Liver (tissue), 7 donors: ENCODE measurements at regions not wholly inside any gene's neighbourhood (a gene's known extent, or its start where the extent isn't known, plus 50 kb on each side); places are given as distances from the start of the nearest gene placed in this dataset.

ENCODE experiments used
- DNase-seq: peaks from one replicate; pipeline ENCODE4 v3.0.0-alpha.2; 2017; ENCODE audit warnings: low spot score
- H3K27ac ChIP-seq, 2 donors: one replicate each; pipeline ENCODE4 v1.7.0; 2013; ENCODE audit warnings: inconsistent platforms in 2 of 2, low read length in 2 of 2, control low read depth in 1 of 2, low read depth in 1 of 2, mild to moderate bottlenecking in 1 of 2
- H3K27me3 ChIP-seq, 4 donors: one replicate each; pipeline versions ENCODE4 v1.6.1 to v1.7.0; 2013; ENCODE audit warnings: low read length in 3 of 4, inconsistent platforms in 1 of 4, mild to moderate bottlenecking in 1 of 4, moderate library complexity in 1 of 4; ENCODE audit not compliant: control insufficient read depth in 4 of 4, insufficient read depth in 4 of 4
- H3K36me3 ChIP-seq, 4 donors: one replicate each; pipeline versions ENCODE4 v1.6.1 to v1.7.0; 2013; ENCODE audit warnings: low read length in 3 of 4, mild to moderate bottlenecking in 3 of 4, low read depth in 1 of 4, moderate library complexity in 1 of 4; ENCODE audit not compliant: control insufficient read depth in 4 of 4, insufficient read depth in 3 of 4
- H3K4me1 ChIP-seq, 4 donors: one replicate each; pipeline versions ENCODE4 v1.6.1 to v1.7.0; 2013; ENCODE audit warnings: low read length in 3 of 4, mild to moderate bottlenecking in 3 of 4, moderate library complexity in 1 of 4; ENCODE audit not compliant: control insufficient read depth in 4 of 4, insufficient read depth in 4 of 4
- H3K4me3 ChIP-seq, 3 donors: one replicate each; pipeline versions ENCODE4 v1.6.1 to v1.7.0; 2013; ENCODE audit warnings: low read length in 3 of 3, control low read depth in 1 of 3, low read depth in 1 of 3, mild to moderate bottlenecking in 1 of 3
- H3K9ac ChIP-seq, 2 donors: one replicate each; pipeline ENCODE4 v1.7.0; 2013; ENCODE audit warnings: low read length in 2 of 2, mild to moderate bottlenecking in 2 of 2, moderate library complexity in 2 of 2, control low read depth in 1 of 2, low read depth in 1 of 2
- H3K9me3 ChIP-seq, 4 donors: one replicate each; pipeline versions ENCODE4 v1.6.1 to v1.7.0; 2013; ENCODE audit warnings: low read length in 3 of 4; ENCODE audit not compliant: control insufficient read depth in 4 of 4
- EGR1 ChIP-seq, 2 donors: IDR thresholded peaks; 2 replicates each; pipeline ENCODE4 v1.6.1; 2016 to 2018; ENCODE audit warnings: antibody characterized with exemption in 2 of 2, low read depth in 2 of 2
- FOXA1 ChIP-seq: IDR thresholded peaks from 2 replicates; pipeline ENCODE4 v1.6.1; 2016; ENCODE audit warnings: antibody characterized with exemption
- GABPA ChIP-seq, 2 donors: IDR thresholded peaks in 1 of 2; conservative IDR thresholded peaks in 1 of 2; 2 replicates each; pipeline ENCODE4 v1.6.1; 2016; ENCODE audit warnings: antibody characterized with exemption in 2 of 2, mild to moderate bottlenecking in 1 of 2, moderate library complexity in 1 of 2
- HNF4A ChIP-seq, 2 donors: conservative IDR thresholded peaks; 2 replicates each; pipeline ENCODE4 v1.6.1; 2016; ENCODE audit warnings: antibody characterized with exemption in 2 of 2, mild to moderate bottlenecking in 2 of 2
- JUND ChIP-seq, 2 donors: IDR thresholded peaks; 2 replicates each; pipeline ENCODE4 v1.6.1; 2016; ENCODE audit warnings: antibody characterized with exemption in 2 of 2
- NR2F2 ChIP-seq: IDR thresholded peaks from 2 replicates; pipeline ENCODE4 v1.6.1; 2016; ENCODE audit warnings: antibody characterized with exemption
- RAD21 ChIP-seq, 2 donors: IDR thresholded peaks; 2 replicates each; pipeline ENCODE4 v1.6.1; 2016; ENCODE audit warnings: antibody characterized with exemption in 2 of 2, mild to moderate bottlenecking in 2 of 2
- RXRA ChIP-seq, 2 donors: IDR thresholded peaks; 2 replicates each; pipeline ENCODE4 v1.6.1; 2017 to 2018; ENCODE audit warnings: antibody characterized with exemption in 2 of 2, mild to moderate bottlenecking in 1 of 2
- TAF1 ChIP-seq: conservative IDR thresholded peaks from 2 replicates; pipeline ENCODE4 v1.6.1; 2016; ENCODE audit warnings: antibody characterized with exemption, mild to moderate bottlenecking
- YY1 ChIP-seq: IDR thresholded peaks from 2 replicates; pipeline ENCODE4 v1.6.1; 2016; ENCODE audit warnings: antibody characterized with exemption, mild to moderate bottlenecking
- WGBS: extraction: QIAGEN DNeasy Blood & Tissue Kit; methylation state at CpG from one replicate; pipeline ENCODE4 v1.1.7; 2013; 5-methylcytosine and 5-hydroxymethylcytosine counted together
- TF ChIP-seq, protein P1 (sequence below): IDR thresholded peaks from 2 replicates; pipeline ENCODE4 v1.6.1; 2016; ENCODE audit warnings: antibody characterized with exemption
- TF ChIP-seq, protein P2 (sequence below): IDR thresholded peaks from 2 replicates; pipeline ENCODE4 v1.6.1; 2016; ENCODE audit warnings: antibody characterized with exemption
- TF ChIP-seq, protein P3 (sequence below): IDR thresholded peaks from 2 replicates; pipeline ENCODE4 v1.6.1; 2016; ENCODE audit warnings: antibody characterized with exemption, mild to moderate bottlenecking
- TF ChIP-seq, protein P4 (sequence below): IDR thresholded peaks from 2 replicates; pipeline ENCODE4 v1.6.1; 2016; ENCODE audit warnings: antibody characterized with exemption
- donor health status: healthy.
- donor health status: healthy.
- donor health status: healthy.
- donor health status: healthy.

DNA sequence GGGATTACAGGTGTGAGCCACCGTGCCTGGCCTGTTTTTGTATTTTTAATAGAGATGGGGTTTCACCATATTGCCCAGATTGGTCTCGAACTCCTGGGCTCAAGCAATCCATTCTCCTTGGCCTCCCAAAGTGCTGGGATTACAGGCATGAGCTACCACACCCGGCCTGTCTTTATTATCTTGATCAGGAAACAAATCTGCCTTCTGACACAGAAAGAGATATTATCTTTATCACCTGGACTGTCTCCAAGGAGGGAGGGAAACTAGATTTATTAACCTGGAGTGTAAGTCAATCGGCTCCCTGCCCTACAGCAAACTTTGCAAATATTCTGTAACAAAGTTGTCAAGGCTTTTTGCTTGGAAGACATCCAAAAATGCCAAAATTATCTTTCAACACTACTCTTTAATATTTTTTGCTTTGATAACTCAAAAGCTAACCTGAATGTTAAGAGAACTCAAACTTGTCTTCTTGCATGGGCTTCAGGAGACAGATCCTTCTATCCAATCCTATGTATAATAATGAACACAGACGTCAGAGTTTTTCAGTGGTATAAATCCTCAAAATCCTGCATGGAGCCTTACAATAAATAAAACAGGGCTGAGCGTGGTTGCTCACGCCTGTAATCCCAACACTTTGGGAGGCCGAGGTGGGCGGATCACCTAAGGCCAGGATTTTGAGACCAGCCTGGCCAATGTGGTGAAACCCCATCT, 85.0 kb upstream of the LOC128125822 start:
- Histone ChIP-seq H3K9me3 (no peaks in the 10 kb centered on the region), H3K27me3 (no peaks in the 10 kb centered on the region), H3K27ac (peak overlapping the region; percentile 17 to 35), H3K9ac (no peak overlapping the region), H3K4me1 (peaks cover 4 to 15% (median 11%) of the 10 kb centered on the region in 4 donors), H3K36me3 (no peaks in the 10 kb centered on the region), H3K4me3 (no peak overlapping the region)
- TF ChIP-seq, protein P1, sequence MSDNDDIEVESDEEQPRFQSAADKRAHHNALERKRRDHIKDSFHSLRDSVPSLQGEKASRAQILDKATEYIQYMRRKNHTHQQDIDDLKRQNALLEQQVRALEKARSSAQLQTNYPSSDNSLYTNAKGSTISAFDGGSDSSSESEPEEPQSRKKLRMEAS = no peak
- TF ChIP-seq NR2F2 = no peak
- WGBS = 55% methylated on average over 9 of the region's 9 CpGs
- DNase-seq = no peak

DNA sequence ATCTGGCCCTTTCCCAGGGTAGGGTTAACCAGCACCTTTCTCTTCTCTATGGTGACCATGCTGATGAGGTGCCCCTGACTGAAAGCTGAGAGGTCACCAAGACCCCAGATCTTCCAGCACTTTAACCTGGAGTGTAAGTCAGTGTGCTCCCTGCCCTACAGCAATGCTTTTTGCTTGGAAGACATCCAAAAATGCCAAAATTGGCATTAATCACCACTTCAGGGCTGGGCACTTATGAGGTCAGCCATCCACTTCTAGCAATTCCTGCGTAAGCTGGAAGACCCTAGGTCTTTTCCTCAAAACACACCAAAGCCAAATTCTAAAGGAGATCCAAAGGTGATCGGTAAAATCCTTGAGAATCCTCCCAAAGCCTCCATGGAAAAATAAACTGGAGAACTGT, 81.2 kb upstream of the LOC128125822 start:
- Histone ChIP-seq H3K9ac (no peak overlapping the region), H3K27me3 (no peaks in the 10 kb centered on the region), H3K4me3 (no peak overlapping the region), H3K27ac (no peak overlapping the region), H3K4me1 (peaks cover 4 to 15% (median 10%) of the 10 kb centered on the region in 4 donors), H3K9me3 (no peaks in the 10 kb centered on the region), H3K36me3 (no peaks in the 10 kb centered on the region)
- 89% methylated on average over 2 of the region's 2 CpGs for WGBS
- DNase-seq = no peak
- TF ChIP-seq FOXA1 (no peak), GABPA (IDR thresholded peaks at IDR 0.05 in 1 of 2, conservative IDR thresholded peaks at IDR 0.05 in 1 of 2) (no peak), HNF4A (conservative IDR thresholded peaks at IDR 0.05) (no peak), RXRA (IDR thresholded peaks at IDR 0.05) (no peak), TAF1 (no peak), YY1 (no peak), JUND (IDR thresholded peaks at IDR 0.05) (no peak), EGR1 (IDR thresholded peaks at IDR 0.05; ENCODE audit: low read depth in 2 of 2) (no peak), RAD21 (IDR thresholded peaks at IDR 0.05) (no peak)
- TF ChIP-seq, protein P2, sequence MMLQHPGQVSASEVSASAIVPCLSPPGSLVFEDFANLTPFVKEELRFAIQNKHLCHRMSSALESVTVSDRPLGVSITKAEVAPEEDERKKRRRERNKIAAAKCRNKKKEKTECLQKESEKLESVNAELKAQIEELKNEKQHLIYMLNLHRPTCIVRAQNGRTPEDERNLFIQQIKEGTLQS = no peak
- TF ChIP-seq, protein P3, sequence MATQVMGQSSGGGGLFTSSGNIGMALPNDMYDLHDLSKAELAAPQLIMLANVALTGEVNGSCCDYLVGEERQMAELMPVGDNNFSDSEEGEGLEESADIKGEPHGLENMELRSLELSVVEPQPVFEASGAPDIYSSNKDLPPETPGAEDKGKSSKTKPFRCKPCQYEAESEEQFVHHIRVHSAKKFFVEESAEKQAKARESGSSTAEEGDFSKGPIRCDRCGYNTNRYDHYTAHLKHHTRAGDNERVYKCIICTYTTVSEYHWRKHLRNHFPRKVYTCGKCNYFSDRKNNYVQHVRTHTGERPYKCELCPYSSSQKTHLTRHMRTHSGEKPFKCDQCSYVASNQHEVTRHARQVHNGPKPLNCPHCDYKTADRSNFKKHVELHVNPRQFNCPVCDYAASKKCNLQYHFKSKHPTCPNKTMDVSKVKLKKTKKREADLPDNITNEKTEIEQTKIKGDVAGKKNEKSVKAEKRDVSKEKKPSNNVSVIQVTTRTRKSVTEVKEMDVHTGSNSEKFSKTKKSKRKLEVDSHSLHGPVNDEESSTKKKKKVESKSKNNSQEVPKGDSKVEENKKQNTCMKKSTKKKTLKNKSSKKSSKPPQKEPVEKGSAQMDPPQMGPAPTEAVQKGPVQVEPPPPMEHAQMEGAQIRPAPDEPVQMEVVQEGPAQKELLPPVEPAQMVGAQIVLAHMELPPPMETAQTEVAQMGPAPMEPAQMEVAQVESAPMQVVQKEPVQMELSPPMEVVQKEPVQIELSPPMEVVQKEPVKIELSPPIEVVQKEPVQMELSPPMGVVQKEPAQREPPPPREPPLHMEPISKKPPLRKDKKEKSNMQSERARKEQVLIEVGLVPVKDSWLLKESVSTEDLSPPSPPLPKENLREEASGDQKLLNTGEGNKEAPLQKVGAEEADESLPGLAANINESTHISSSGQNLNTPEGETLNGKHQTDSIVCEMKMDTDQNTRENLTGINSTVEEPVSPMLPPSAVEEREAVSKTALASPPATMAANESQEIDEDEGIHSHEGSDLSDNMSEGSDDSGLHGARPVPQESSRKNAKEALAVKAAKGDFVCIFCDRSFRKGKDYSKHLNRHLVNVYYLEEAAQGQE = no peak
- TF ChIP-seq, protein P1 = no peak
- TF ChIP-seq, protein P4, sequence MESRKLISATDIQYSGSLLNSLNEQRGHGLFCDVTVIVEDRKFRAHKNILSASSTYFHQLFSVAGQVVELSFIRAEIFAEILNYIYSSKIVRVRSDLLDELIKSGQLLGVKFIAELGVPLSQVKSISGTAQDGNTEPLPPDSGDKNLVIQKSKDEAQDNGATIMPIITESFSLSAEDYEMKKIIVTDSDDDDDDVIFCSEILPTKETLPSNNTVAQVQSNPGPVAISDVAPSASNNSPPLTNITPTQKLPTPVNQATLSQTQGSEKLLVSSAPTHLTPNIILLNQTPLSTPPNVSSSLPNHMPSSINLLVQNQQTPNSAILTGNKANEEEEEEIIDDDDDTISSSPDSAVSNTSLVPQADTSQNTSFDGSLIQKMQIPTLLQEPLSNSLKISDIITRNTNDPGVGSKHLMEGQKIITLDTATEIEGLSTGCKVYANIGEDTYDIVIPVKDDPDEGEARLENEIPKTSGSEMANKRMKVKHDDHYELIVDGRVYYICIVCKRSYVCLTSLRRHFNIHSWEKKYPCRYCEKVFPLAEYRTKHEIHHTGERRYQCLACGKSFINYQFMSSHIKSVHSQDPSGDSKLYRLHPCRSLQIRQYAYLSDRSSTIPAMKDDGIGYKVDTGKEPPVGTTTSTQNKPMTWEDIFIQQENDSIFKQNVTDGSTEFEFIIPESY = no peak
